Spleen (tissue), 11 donors: ENCODE measurements at regions not wholly inside any gene's neighbourhood (a gene's known extent, or its start where the extent isn't known, plus 50 kb on each side); places are given as distances from the start of the nearest gene placed in this dataset.

Experiments used
- DNase-seq: peaks from one replicate; pipeline ENCODE4 v3.0.0-alpha.2; 2020
- H3K27ac ChIP-seq, 8 donors: fragments of 200-600 bp; sonication (generic) in 7 of 8; 1 replicate in 4 of 8; 2 replicates in 4 of 8; pipeline versions ENCODE4 v1.5.0 to v1.8.0; 2016 to 2021; ENCODE audit warnings: inconsistent platforms in 4 of 8, mild to moderate bottlenecking in 4 of 8, moderate library complexity in 1 of 8
- H3K27me3 ChIP-seq, 7 donors: fragments of 200-600 bp; sonication (generic) in 6 of 7; replicated peaks in 1 of 7; 1 replicate in 4 of 7; 2 replicates in 3 of 7; pipeline versions ENCODE4 v1.5.0 to v1.8.0; 2016 to 2021; ENCODE audit warnings: inconsistent platforms in 3 of 7, mild to moderate bottlenecking in 1 of 7
- H3K36me3 ChIP-seq, 6 donors: fragments of 200-600 bp; sonication (generic) in 5 of 6; 1 replicate in 4 of 6; 2 replicates in 2 of 6; pipeline versions ENCODE4 v1.5.0 to v1.8.0; 2016 to 2021; ENCODE audit warnings: inconsistent platforms in 2 of 6
- H3K4me1 ChIP-seq, 6 donors: fragments of 200-600 bp; sonication (generic) in 5 of 6; 1 replicate in 3 of 6; 2 replicates in 3 of 6; pipeline versions ENCODE4 v1.5.0 to v1.8.0; 2016 to 2021; ENCODE audit warnings: inconsistent platforms in 3 of 6
- H3K4me3 ChIP-seq, 8 donors: fragments of 200-600 bp; sonication (generic) in 7 of 8; 1 replicate in 4 of 8; 2 replicates in 4 of 8; pipeline versions ENCODE4 v1.5.0 to v1.8.0; 2016 to 2021; ENCODE audit warnings: inconsistent platforms in 4 of 8, mild to moderate bottlenecking in 4 of 8, moderate library complexity in 2 of 8
- H3K9me3 ChIP-seq, 8 donors: fragments of 200-600 bp; sonication (generic) in 7 of 8; 1 replicate in 4 of 8; 2 replicates in 4 of 8; pipeline versions ENCODE4 v1.5.0 to v1.8.0; 2016 to 2021; ENCODE audit warnings: inconsistent platforms in 4 of 8
- POLR2A ChIP-seq, 3 donors: fragments of 450-650 bp; IDR thresholded peaks; one replicate each; pipeline ENCODE4 v1.5.1; 2017; ENCODE audit warnings: antibody characterized with exemption in 3 of 3, mild to moderate bottlenecking in 1 of 3
- POLR2AphosphoS5 ChIP-seq, 3 donors: sonication (generic); formaldehyde crosslinking; IDR thresholded peaks; one replicate each; pipeline ENCODE4 v1.5.1; 2017; ENCODE audit warnings: antibody characterized with exemption in 3 of 3
- WGBS, 5 donors: extraction: QIAGEN DNeasy Blood & Tissue Kit in 3 of 5; methylation state at CpG; one replicate each; pipeline versions ENCODE4 v1.1.5 to v1.1.7; 2013 to 2018; 5-methylcytosine and 5-hydroxymethylcytosine counted together
- intact Hi-C: fragments of 100-400 bp; cut with DNase I; formaldehyde crosslinking; loops from one replicate; pipeline ENCODE4 v1.15.0; 2023; ENCODE audit warnings: low total_unique reads
- TF ChIP-seq, protein P1 (sequence below), 11 experiments: fragments of 200-600 bp in 7 of 11; fragments of 450-650 bp in 4 of 11; sonication (generic) in 4 of 11; IDR thresholded peaks in 8 of 11; conservative IDR thresholded peaks in 3 of 11; 1 replicate in 7 of 11; 2 replicates in 4 of 11; pipeline versions ENCODE4 v1.4.0 to v1.8.0; 2016 to 2021; ENCODE audit warnings: antibody characterized with exemption in 11 of 11, inconsistent platforms in 4 of 11, mild to moderate bottlenecking in 1 of 11
- donor health status: healthy with polysubstance abuse.
- donor health status: DM: no; HTN: no; CAD: no; lungs with moderate emphysema.
- donor health status: DM: no; HTN: no; CAD: no.
- donor health status: Bipolar disorder and iron deficiency.
- donor health status: healthy.
- donor health status: DM: no; HTN: no; CAD: no.
- donor health status: DM: yes; HTN: yes; CAD: no.

DNA sequence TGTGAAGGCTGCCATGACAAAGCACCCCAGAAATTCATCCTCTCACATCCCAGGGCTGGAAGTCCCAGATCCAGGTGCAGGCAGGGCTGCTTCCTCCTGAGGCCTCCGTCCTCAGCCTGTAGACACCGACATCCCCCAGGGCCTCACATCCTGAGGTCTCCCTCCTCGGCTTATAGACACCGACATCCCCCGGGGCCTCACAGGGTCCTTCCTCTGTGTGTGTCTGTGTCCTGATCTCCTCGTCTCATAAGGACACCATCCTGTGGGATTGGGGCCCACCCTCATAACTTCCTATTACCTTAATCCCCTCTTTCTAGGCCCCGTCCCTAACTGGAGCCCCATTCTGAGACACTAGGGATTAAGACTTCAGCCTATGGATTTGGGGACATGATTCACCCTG is 92.0 kb upstream of the SNTG2 start:
- Histone ChIP-seq H3K27me3 (peaks cover 0 to 22% (median 0%) of the 10 kb centered on the region in 7 donors), H3K36me3 (no peaks in the 10 kb centered on the region), H3K4me3 (no peak overlapping the region), H3K4me1 (peaks cover 0 to 17% (median 0%) of the 10 kb centered on the region in 6 donors), H3K9me3 (no peaks in the 10 kb centered on the region), H3K27ac (no peak overlapping the region)
- no peak for DNase-seq
- TF ChIP-seq, protein P1, sequence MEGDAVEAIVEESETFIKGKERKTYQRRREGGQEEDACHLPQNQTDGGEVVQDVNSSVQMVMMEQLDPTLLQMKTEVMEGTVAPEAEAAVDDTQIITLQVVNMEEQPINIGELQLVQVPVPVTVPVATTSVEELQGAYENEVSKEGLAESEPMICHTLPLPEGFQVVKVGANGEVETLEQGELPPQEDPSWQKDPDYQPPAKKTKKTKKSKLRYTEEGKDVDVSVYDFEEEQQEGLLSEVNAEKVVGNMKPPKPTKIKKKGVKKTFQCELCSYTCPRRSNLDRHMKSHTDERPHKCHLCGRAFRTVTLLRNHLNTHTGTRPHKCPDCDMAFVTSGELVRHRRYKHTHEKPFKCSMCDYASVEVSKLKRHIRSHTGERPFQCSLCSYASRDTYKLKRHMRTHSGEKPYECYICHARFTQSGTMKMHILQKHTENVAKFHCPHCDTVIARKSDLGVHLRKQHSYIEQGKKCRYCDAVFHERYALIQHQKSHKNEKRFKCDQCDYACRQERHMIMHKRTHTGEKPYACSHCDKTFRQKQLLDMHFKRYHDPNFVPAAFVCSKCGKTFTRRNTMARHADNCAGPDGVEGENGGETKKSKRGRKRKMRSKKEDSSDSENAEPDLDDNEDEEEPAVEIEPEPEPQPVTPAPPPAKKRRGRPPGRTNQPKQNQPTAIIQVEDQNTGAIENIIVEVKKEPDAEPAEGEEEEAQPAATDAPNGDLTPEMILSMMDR (IDR thresholded peaks at IDR 0.05 in 8 of 11, conservative IDR thresholded peaks at IDR 0.05 in 3 of 11), result no peak
- TF ChIP-seq POLR2A (IDR thresholded peaks at IDR 0.05) (no peak), POLR2AphosphoS5 (IDR thresholded peaks at IDR 0.05) (no peak)
- 65 to 79% (median 73%) methylated on average over 7 of the region's 7 CpGs for WGBS, 5 donors
- intact Hi-C loops, result no loop called here

DNA sequence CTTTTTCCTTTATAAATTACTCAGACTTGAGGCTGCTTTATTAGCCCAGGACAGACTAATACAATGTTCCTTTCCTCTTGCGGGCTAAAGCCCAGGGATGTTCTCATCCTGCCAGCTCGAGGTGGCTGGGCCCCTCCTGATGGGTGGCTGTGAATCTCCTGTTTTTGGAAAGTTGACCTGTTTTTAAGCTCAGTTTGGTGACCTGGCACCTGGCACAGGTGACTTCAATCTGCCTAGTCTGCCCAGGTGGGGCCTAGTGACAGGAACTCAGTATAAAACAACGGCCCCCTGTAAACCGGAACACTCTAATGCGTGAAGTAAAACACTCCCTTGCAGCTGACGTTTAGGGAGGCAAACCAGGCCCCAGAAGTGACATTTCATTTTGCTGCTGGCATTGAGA is 92.7 kb upstream of the SNTG2 start:
- WGBS, 5 donors, result 57 to 78% (median 64%) methylated on average over 6 of the region's 6 CpGs
- Histone ChIP-seq H3K36me3 (no peaks in the 10 kb centered on the region), H3K27ac (no peak overlapping the region), H3K4me1 (peaks cover 0 to 17% (median 0%) of the 10 kb centered on the region in 6 donors), H3K27me3 (peaks cover 0 to 23% (median 0%) of the 10 kb centered on the region in 7 donors), H3K4me3 (no peak overlapping the region), H3K9me3 (no peaks in the 10 kb centered on the region)
- DNase-seq, result no peak
- intact Hi-C loops, result no loop called here
- TF ChIP-seq, protein P1 (IDR thresholded peaks at IDR 0.05 in 8 of 11, conservative IDR thresholded peaks at IDR 0.05 in 3 of 11), result no peak
- no peak for TF ChIP-seq POLR2AphosphoS5 (IDR thresholded peaks at IDR 0.05)
- TF ChIP-seq POLR2A (IDR thresholded peaks at IDR 0.05), result no peak

DNA sequence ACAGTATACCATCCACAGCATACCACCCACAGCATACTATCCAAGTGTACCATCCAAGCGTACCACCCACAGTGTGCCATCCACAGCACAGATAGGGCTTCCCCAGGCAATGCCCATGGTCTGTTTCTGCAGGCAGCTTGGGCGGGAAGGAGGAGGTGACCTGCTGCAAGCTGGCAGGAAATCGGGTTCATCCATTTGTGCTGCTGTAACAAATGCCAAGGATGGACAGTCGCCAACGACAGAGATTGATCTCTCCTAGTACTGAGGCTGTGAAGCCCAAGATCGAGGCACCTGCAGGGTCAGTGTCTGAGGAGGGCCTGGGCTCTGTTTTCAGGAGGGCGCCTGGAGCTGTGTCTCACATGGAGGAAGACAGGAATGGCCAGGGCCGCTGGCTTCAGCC is 93.6 kb upstream of the SNTG2 start:
- no peaks in the 10 kb centered on the region for H3K9me3 ChIP-seq

DNA sequence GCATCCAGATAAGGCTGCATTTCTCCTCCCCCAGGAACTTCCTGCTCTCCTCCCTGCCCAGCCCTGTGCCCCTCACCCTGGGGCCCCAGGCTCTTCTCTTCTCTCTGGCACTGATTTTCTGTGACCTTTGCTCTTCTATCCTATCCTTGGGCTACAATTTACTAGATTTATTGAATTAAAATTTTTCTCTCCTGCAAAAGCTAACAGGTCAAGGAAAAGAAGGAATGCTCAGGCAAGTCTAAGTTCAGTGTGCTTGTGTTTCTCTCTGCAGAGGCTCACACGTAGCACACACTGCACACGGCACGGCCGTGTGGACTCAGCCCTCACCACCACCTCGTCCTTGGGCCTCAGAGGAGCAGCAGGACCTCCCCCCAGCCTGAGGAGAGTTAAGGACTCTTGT is 94.2 kb upstream of the SNTG2 start:
- H3K27ac ChIP-seq, result no peak overlapping the region
- WGBS, 5 donors, result 50 to 69% (median 64%) methylated on average over 5 of the region's 5 CpGs
- H3K36me3 ChIP-seq, result no peaks in the 10 kb centered on the region
- H3K9me3 ChIP-seq, result no peaks in the 10 kb centered on the region
- no peak for DNase-seq
- intact Hi-C loops, result no loop called here
- no peak for TF ChIP-seq POLR2A (IDR thresholded peaks at IDR 0.05)
- TF ChIP-seq POLR2AphosphoS5 (IDR thresholded peaks at IDR 0.05), result no peak
- TF ChIP-seq, protein P1 (IDR thresholded peaks at IDR 0.05 in 8 of 11, conservative IDR thresholded peaks at IDR 0.05 in 3 of 11), result no peak
- H3K4me3 ChIP-seq, result no peak overlapping the region
- peaks cover 0 to 8% (median 0%) of the 10 kb centered on the region in 7 donors for H3K27me3 ChIP-seq
- H3K4me1 ChIP-seq, result peaks cover 0 to 17% (median 0%) of the 10 kb centered on the region in 6 donors

More for the DNA sequence above, 93.6 kb upstream of the SNTG2 start:
- no peak for DNase-seq
- intact Hi-C loops, result no loop called here
- H3K27ac ChIP-seq, result no peak overlapping the region
- peaks cover 0 to 14% (median 0%) of the 10 kb centered on the region in 7 donors for H3K27me3 ChIP-seq
- peaks cover 0 to 17% (median 0%) of the 10 kb centered on the region in 6 donors for H3K4me1 ChIP-seq
- no peak overlapping the region for H3K4me3 ChIP-seq
- 67 to 87% (median 78%) methylated on average over 7 to 8 of the region's 8 CpGs for WGBS, 5 donors
- no peaks in the 10 kb centered on the region for H3K36me3 ChIP-seq
- no peak for TF ChIP-seq POLR2A (IDR thresholded peaks at IDR 0.05)
- TF ChIP-seq POLR2AphosphoS5 (IDR thresholded peaks at IDR 0.05), result peak in 1 of 3 donors; percentile 31

DNA sequence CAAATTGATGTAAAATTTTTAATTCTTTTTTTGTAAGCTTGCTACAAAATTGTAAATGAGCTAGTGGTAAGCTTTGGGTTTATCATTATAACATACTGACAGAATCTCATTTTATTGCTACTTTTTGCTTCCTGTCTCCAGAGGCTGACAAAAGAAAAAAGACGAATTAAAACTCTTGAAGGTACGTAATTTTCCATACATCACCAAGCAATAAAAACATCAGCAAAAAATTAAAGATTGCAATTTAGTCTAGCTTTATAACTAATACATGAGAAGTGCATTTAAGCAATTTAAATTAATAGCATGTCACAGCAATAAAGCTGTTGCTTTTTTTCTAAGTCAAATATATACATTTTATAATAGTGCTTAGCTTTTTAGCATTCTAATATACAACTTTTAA is 94.6 kb upstream of the SNTG2 start:
- no peak overlapping the region for H3K4me3 ChIP-seq
- no peaks in the 10 kb centered on the region for H3K36me3 ChIP-seq
- 50 to 61% (median 59%) methylated on average over 2 of the region's 2 CpGs for WGBS, 5 donors
- H3K4me1 ChIP-seq, result peaks cover 0 to 17% (median 0%) of the 10 kb centered on the region in 6 donors
- TF ChIP-seq POLR2A (IDR thresholded peaks at IDR 0.05), result no peak
- TF ChIP-seq, protein P1 (IDR thresholded peaks at IDR 0.05 in 8 of 11, conservative IDR thresholded peaks at IDR 0.05 in 3 of 11), result no peak
- TF ChIP-seq POLR2AphosphoS5 (IDR thresholded peaks at IDR 0.05), result no peak
- H3K9me3 ChIP-seq, result no peaks in the 10 kb centered on the region
- intact Hi-C loops, result no loop called here
- no peak overlapping the region for H3K27ac ChIP-seq
- H3K27me3 ChIP-seq, result peaks cover 0 to 5% (median 0%) of the 10 kb centered on the region in 7 donors
- no peak for DNase-seq
